Activated T-cell treated with anti-CD3 and anti-CD28 coated beads for 1 hour (primary cell): ENCODE measurements at regions not wholly inside any gene's neighbourhood (a gene's known extent, or its start where the extent isn't known, plus 50 kb on each side); places are given as distances from the start of the nearest gene placed in this dataset.

ENCODE experiments used
- DNase-seq: peaks from one replicate; pipeline ENCODE4 v3.0.0-alpha.2; 2020; ENCODE audit warnings: low read depth

GRCh38 chr17:77647531-77647930, 311.0 kb upstream of the TNRC6C start:
- no peak for DNase-seq

- DNase-seq: no peak
Measured at GRCh38 chr17:77649717-77650211, 308.7 kb upstream of the TNRC6C start.

GRCh38 chr17:77651988-77652387, 306.5 kb upstream of the TNRC6C start:
- no peak for DNase-seq

GRCh38 chr17:77654296-77654695, 304.2 kb upstream of the TNRC6C start:
- no peak for DNase-seq

GRCh38 chr17:77654850-77655249, 303.7 kb upstream of the TNRC6C start:
- no peak for DNase-seq

GRCh38 chr17:77656054-77656453, 302.4 kb upstream of the TNRC6C start:
- no peak for DNase-seq

GRCh38 chr17:77657839-77658238, 300.7 kb upstream of the TNRC6C start:
- DNase-seq: no peak

- DNase-seq: no peak
Measured at GRCh38 chr17:77660524-77660923, 298.0 kb upstream of the TNRC6C start.

- DNase-seq: no peak
Measured at GRCh38 chr17:77662833-77663232, 295.7 kb upstream of the TNRC6C start.

GRCh38 chr17:77664097-77664729, 294.3 kb upstream of the TNRC6C start:
- DNase-seq: no peak

GRCh38 chr17:77665833-77666232, 292.7 kb upstream of the TNRC6C start:
- no peak for DNase-seq

GRCh38 chr17:77666462-77666861, 292.0 kb upstream of the TNRC6C start:
- DNase-seq: no peak

GRCh38 chr17:77666881-77667395, 291.6 kb upstream of the TNRC6C start:
- DNase-seq: peak; percentile 40

- no peak for DNase-seq
Measured at GRCh38 chr17:77667478-77667877, 291.0 kb upstream of the TNRC6C start.

GRCh38 chr17:77668518-77668917, 290.0 kb upstream of the TNRC6C start:
- DNase-seq: no peak

- DNase-seq: no peak
Measured at GRCh38 chr17:77670173-77670572, 288.3 kb upstream of the TNRC6C start.

GRCh38 chr17:77674358-77674757, 284.1 kb upstream of the TNRC6C start:
- DNase-seq: no peak

- DNase-seq: no peak
Measured at GRCh38 chr17:77675411-77675810, 283.1 kb upstream of the TNRC6C start.

- no peak for DNase-seq
Measured at GRCh38 chr17:77675816-77676215, 282.7 kb upstream of the TNRC6C start.

GRCh38 chr17:77676237-77676661, 282.3 kb upstream of the TNRC6C start:
- DNase-seq: no peak

GRCh38 chr17:77677211-77677610, 281.3 kb upstream of the TNRC6C start:
- DNase-seq: no peak

- DNase-seq: no peak
Measured at GRCh38 chr17:77677630-77678029, 280.9 kb upstream of the TNRC6C start.

- no peak for DNase-seq
Measured at GRCh38 chr17:77679589-77679988, 278.9 kb upstream of the TNRC6C start.

GRCh38 chr17:77681861-77682260, 276.6 kb upstream of the TNRC6C start:
- DNase-seq: no peak
